ENCODE measurements at regions not wholly inside any gene's neighbourhood (a gene's known extent, or its start where the extent isn't known, plus 50 kb on each side); places are given as distances from the start of the nearest gene placed in this dataset.
A peak's percentile ranks its signal among the peaks of the same experiment; 100 is the strongest.

GRCh38 chr14:84001023-84001422, 1528.9 kb upstream of the FLRT2 start:
- TF ChIP-seq CTCF (IDR thresholded peaks at IDR 0.05), result no peak
- intact Hi-C loops (cut with DNase I), result loop anchor here in 1 of 2 donors (10.0 kb wide), 1 partner anchor 1404 kb away; no protein-coding TSS in a partner anchor
- no peak for DNase-seq
- Histone ChIP-seq H3K27ac (no peak overlapping the region), H3K36me3 (replicated peaks in 1 of 2) (no peaks in the 10 kb centered on the region), H3K4me3 (no peak overlapping the region), H3K9me3 (replicated peaks in 1 of 3) (no peaks in the 10 kb centered on the region), H3K27me3 (no peaks in the 10 kb centered on the region), H3K4me1 (replicated peaks in 1 of 2) (no peaks in the 10 kb centered on the region)
- WGBS, 4 donors, result 83 to 94% (median 87%) methylated on average over 3 of the region's 3 CpGs

- Histone ChIP-seq H3K9me3 (replicated peaks in 1 of 3) (no peaks in the 10 kb centered on the region), H3K4me3 (no peak overlapping the region), H3K36me3 (replicated peaks in 1 of 2) (no peaks in the 10 kb centered on the region), H3K27ac (no peak overlapping the region), H3K27me3 (no peaks in the 10 kb centered on the region), H3K4me1 (replicated peaks in 1 of 2) (no peaks in the 10 kb centered on the region)
- DNase-seq, result no peak
- intact Hi-C loops (cut with DNase I), result loop anchor here in 1 of 2 donors (10.0 kb wide), 1 partner anchor 1401 kb away; no protein-coding TSS in a partner anchor
- TF ChIP-seq POLR2A (IDR thresholded peaks at IDR 0.05) (no peak), CTCF (IDR thresholded peaks at IDR 0.05) (no peak)
Observed at GRCh38 chr14:84003346-84003745, 1526.6 kb upstream of the FLRT2 start.

- Histone ChIP-seq H3K4me1 (replicated peaks in 1 of 2) (no peaks in the 10 kb centered on the region), H3K4me3 (no peak overlapping the region), H3K27me3 (no peaks in the 10 kb centered on the region), H3K36me3 (replicated peaks in 1 of 2) (no peaks in the 10 kb centered on the region), H3K9me3 (replicated peaks in 1 of 3) (no peaks in the 10 kb centered on the region), H3K27ac (no peak overlapping the region)
- intact Hi-C loops (cut with DNase I), result loop anchor here in 1 of 2 donors (10.0 kb wide), 1 partner anchor 1398 kb away; no protein-coding TSS in a partner anchor
- peak; percentile 26 to 76 (median 34) for DNase-seq
- TF ChIP-seq CTCF (IDR thresholded peaks at IDR 0.05), result peak in 3 of 6 experiments; percentile 10 to 14 (median 10)
- no peak for TF ChIP-seq POLR2A (IDR thresholded peaks at IDR 0.05)
- 40 to 67% (median 60%) methylated on average over 3 of the region's 3 CpGs for WGBS, 4 donors
Observed at GRCh38 chr14:84006643-84007155, 1523.2 kb upstream of the FLRT2 start.

GRCh38 chr14:84013424-84013823, 1516.5 kb upstream of the FLRT2 start:
- intact Hi-C loops (cut with DNase I), result no loop called here
- Histone ChIP-seq H3K27ac (no peak overlapping the region), H3K9me3 (replicated peaks in 1 of 3) (no peaks in the 10 kb centered on the region), H3K4me3 (no peak overlapping the region), H3K27me3 (no peaks in the 10 kb centered on the region), H3K4me1 (replicated peaks in 1 of 2) (no peaks in the 10 kb centered on the region), H3K36me3 (replicated peaks in 1 of 2) (no peaks in the 10 kb centered on the region)
- no peak for DNase-seq
- TF ChIP-seq POLR2A (IDR thresholded peaks at IDR 0.05) (no peak), CTCF (IDR thresholded peaks at IDR 0.05) (no peak)
- WGBS, 4 donors, result 72 to 93% (median 87%) methylated on average over 1 of the region's 1 CpG
